ENCODE measurements at regions not wholly inside any gene's neighbourhood (a gene's known extent, or its start where the extent isn't known, plus 50 kb on each side); places are given as distances from the start of the nearest gene placed in this dataset.

DNA sequence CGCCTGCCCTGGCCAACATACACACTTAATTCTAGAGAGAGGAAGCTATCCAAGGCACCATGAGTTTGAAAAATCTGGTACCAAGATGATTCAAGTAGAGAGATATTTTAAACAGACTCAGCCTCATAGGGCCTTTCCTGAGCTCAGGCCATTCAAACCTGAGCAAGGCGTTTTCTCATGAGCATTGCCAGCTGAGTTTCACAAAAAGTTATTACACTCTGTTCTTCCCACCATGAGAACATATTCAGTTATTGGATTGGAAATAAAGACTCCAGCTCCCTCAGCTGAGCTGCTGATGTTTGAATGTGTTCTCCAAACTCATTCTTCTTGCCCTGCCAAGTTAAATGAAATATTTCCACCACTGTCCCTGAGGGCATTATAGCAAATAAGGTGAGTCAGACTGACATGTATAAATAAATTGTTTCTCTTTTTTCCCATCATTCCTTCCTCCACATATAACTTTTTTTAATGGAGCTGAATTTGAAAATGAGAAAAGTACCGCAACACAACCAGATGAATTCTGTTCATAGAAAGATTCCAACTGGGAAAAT is 429.6 kb downstream of the RAB28 start:
- H3K9ac ChIP-seq (ENCODE audit: low read depth, low read length) = no peak overlapping the region
- H3K4me3 ChIP-seq (ENCODE audit: low read length) = no peak overlapping the region
- no peaks in the 10 kb centered on the region for H3K36me3 ChIP-seq (ENCODE audit: insufficient read depth, low read length)
- 93% methylated on average over 3 of the region's 3 CpGs for WGBS
- no peak overlapping the region for H3K27ac ChIP-seq (ENCODE audit: low read depth, low read length)
- H3K27me3 ChIP-seq (ENCODE audit: insufficient read depth, low read length) = no peaks in the 10 kb centered on the region
- no peaks in the 10 kb centered on the region for H3K4me1 ChIP-seq (ENCODE audit: insufficient read depth, low read length)
- H3K9me3 ChIP-seq (ENCODE audit: insufficient read depth, low read depth, low read length) = no peaks in the 10 kb centered on the region

DNA sequence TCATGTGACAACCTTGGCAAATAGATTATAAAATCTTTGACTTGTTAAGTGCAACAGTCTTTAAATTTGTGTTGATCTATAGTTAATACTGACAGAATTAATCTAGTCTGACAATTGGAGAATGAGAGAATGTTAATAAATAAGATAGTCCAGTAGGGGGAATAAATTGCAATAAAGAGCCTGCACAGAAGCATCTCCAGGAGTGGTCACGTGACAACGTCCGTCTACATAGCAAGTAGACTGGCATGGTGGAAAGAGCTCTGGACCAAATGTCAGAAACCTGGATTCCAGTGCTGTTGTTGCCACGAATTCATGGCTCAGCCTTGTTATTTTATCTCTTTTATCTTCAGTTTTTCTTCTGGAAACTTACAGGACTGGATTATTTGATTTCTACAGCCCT is 436.5 kb downstream of the RAB28 start:
- no peak overlapping the region for H3K9ac ChIP-seq (ENCODE audit: low read depth, low read length)
- H3K27ac ChIP-seq (ENCODE audit: low read depth, low read length) = no peak overlapping the region
- 94% methylated on average over 4 of the region's 4 CpGs for WGBS
- no peaks in the 10 kb centered on the region for H3K9me3 ChIP-seq (ENCODE audit: insufficient read depth, low read depth, low read length)
- H3K27me3 ChIP-seq (ENCODE audit: insufficient read depth, low read length) = no peaks in the 10 kb centered on the region
- no peaks in the 10 kb centered on the region for H3K36me3 ChIP-seq (ENCODE audit: insufficient read depth, low read length)
- no peak overlapping the region for H3K4me3 ChIP-seq (ENCODE audit: low read length)
- no peaks in the 10 kb centered on the region for H3K4me1 ChIP-seq (ENCODE audit: insufficient read depth, low read length)

DNA sequence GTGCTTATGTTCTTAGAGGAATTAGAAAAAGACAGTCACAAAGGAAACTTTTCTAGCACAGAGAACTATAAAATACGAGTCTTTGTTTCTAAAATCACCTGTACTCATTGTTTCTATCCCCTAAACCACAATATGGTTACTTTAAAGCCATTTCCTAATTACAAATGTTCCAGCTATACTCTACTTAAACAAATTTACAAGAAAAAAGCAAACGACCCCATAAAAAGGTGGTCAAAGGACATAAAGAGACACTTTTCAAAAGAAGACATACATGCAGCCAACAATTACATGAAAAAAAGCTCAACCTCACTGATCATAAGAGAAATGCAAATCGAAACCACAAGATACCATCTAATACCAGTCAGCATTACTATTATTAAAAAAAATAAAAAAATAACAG is 447.3 kb downstream of the RAB28 start:
- 96% methylated on average over 3 of the region's 3 CpGs for WGBS
- Histone ChIP-seq H3K4me3 (ENCODE audit: low read length) (no peak overlapping the region), H3K4me1 (ENCODE audit: insufficient read depth, low read length) (no peaks in the 10 kb centered on the region), H3K9me3 (ENCODE audit: insufficient read depth, low read depth, low read length) (no peaks in the 10 kb centered on the region), H3K27ac (ENCODE audit: low read depth, low read length) (no peak overlapping the region), H3K27me3 (ENCODE audit: insufficient read depth, low read length) (no peaks in the 10 kb centered on the region), H3K9ac (ENCODE audit: low read depth, low read length) (no peak overlapping the region), H3K36me3 (ENCODE audit: insufficient read depth, low read length) (no peaks in the 10 kb centered on the region)

DNA sequence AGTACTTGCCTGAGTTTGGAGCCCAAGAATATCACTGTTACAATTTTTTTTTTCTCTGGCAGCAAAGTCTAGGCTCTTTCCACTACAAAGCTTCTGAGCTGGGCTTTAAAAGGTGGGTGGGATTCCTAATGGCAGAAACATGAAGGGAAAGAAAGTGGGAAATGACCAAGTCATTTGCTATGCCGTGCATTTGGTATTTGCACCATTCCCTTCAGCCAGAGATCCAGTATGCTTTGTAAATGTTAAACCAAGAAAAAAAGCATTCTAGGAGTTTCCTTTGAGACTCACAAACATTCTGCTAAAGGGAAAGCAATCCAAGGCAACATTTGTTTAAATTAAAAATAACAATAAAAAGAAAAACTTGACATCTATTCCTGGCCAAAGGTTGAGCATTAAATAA is 451.2 kb downstream of the RAB28 start:
- Histone ChIP-seq H3K27ac (ENCODE audit: low read depth, low read length) (no peak overlapping the region), H3K4me3 (ENCODE audit: low read length) (no peak overlapping the region), H3K27me3 (ENCODE audit: insufficient read depth, low read length) (no peaks in the 10 kb centered on the region), H3K36me3 (ENCODE audit: insufficient read depth, low read length) (no peaks in the 10 kb centered on the region), H3K9ac (ENCODE audit: low read depth, low read length) (no peak overlapping the region), H3K4me1 (ENCODE audit: insufficient read depth, low read length) (no peaks in the 10 kb centered on the region), H3K9me3 (ENCODE audit: insufficient read depth, low read depth, low read length) (no peaks in the 10 kb centered on the region)
- 86% methylated on average over 1 of the region's 1 CpG for WGBS

DNA sequence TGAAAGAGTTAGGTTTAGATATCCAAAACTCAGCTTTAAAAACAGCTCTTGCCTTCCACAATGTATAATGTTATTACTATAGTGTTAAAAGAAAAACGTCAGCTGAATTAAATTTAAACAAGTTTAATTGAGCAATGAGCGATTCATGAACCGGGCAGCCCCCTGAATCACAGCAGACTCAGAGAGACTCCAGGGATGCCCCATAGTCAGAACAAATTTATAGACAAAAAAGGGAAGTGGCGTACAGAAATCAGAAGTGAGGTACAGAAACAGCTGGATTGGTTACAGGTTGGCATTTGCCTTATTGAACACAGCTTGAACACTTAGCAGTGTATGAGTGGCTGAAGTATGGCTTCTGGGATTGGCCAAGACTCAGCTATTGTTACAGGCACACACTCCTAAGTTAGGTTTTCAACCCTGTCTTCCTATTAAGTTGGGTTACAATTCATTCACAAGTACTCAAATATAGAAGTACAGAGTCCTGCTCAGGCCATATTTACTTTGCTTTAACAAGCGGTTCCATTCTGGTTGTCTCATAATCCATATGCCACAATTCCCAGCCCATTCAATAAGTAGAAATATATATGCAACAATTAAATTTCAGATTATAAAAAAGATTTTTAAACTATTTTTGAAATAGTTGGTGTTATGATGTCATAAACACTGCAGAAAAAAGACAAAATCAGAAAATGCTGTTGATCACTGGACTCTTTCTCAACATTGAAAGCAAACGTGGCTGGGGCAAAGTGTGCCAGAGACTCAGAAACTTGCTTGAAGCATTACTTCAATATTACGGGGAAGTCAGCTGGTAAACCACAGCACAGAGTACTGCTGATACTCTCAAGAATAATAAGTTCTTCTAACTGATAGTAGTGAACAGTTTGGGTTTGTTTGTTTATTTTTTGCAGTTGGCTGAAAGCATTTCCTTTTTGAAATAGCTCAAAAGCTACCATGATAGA is 459.7 kb downstream of the RAB28 start:
- no peak overlapping the region for H3K4me3 ChIP-seq (ENCODE audit: low read length)

DNA sequence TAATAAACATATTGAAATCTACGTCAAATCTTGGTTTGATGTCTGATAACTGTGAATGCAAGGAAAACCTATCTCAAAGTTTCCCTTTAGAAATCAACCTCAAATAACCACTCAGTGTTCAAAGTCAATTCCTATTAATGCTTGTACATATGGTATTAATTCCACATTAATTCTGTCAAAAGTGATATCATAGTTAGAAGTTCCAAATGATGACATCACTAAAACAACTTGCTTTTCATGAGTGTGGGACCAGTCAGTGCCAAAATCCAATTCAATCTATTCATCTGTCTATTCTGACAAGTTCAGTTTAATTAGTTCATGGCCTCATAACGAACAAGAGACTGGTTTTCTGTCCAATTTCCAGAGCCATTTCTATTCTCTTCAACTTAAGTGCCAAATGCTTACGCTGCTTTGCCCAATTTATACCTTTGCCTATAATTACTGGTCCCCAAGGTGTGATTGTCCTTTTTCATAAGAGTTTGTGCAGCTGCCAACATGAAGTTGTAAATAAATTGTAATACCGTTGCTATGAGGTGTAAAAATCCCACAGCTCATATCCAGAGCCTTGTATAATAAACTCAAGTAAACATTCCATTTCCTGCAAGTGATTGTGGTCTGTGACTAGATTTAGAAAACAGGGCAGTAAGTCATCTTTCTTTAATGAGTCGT is 476.2 kb downstream of the RAB28 start:
- H3K4me3 ChIP-seq (ENCODE audit: low read length) = no peak overlapping the region
- H3K36me3 ChIP-seq (ENCODE audit: insufficient read depth, low read length) = no peaks in the 10 kb centered on the region
- no peak overlapping the region for H3K27ac ChIP-seq (ENCODE audit: low read depth, low read length)
- H3K9ac ChIP-seq (ENCODE audit: low read depth, low read length) = no peak overlapping the region
- WGBS = 94% methylated on average over 3 of the region's 5 CpGs
- no peaks in the 10 kb centered on the region for H3K9me3 ChIP-seq (ENCODE audit: insufficient read depth, low read depth, low read length)
- H3K4me1 ChIP-seq (ENCODE audit: insufficient read depth, low read length) = no peaks in the 10 kb centered on the region
- no peaks in the 10 kb centered on the region for H3K27me3 ChIP-seq (ENCODE audit: insufficient read depth, low read length)

More for the DNA sequence above, 459.7 kb downstream of the RAB28 start:
- no peaks in the 10 kb centered on the region for H3K9me3 ChIP-seq (ENCODE audit: insufficient read depth, low read depth, low read length)
- no peaks in the 10 kb centered on the region for H3K4me1 ChIP-seq (ENCODE audit: insufficient read depth, low read length)
- 93% methylated on average over 7 of the region's 7 CpGs for WGBS
- H3K9ac ChIP-seq (ENCODE audit: low read depth, low read length) = no peak overlapping the region
- no peaks in the 10 kb centered on the region for H3K36me3 ChIP-seq (ENCODE audit: insufficient read depth, low read length)
- H3K27ac ChIP-seq (ENCODE audit: low read depth, low read length) = no peak overlapping the region
- no peaks in the 10 kb centered on the region for H3K27me3 ChIP-seq (ENCODE audit: insufficient read depth, low read length)

DNA sequence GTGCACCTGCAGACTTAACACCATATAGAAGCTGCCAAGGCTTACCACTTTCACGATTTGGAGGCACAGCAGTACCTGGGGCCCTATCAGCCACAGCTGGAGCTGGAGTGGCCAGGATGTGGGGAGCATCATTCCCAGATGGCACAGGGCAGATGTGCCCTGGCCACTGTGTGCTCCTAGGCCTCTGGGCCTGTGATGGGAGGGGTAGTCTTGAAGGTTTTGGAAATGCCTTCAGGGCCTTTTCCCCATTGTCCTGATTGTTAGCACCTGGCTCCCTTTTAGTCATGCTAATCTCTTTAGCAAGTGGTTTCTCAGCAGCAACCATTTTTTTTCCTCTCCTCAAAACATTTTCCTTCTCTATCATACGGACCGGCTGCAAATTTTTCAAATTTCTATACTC is 490.2 kb downstream of the RAB28 start:
- H3K27ac ChIP-seq (ENCODE audit: low read depth, low read length) = no peak overlapping the region
- H3K9me3 ChIP-seq (ENCODE audit: insufficient read depth, low read depth, low read length) = peaks cover 7% of the 10 kb centered on the region; the same call in 1 of the 2 replicates
- no peaks in the 10 kb centered on the region for H3K27me3 ChIP-seq (ENCODE audit: insufficient read depth, low read length)
- H3K4me1 ChIP-seq (ENCODE audit: insufficient read depth, low read length) = peaks cover 3% of the 10 kb centered on the region; the same call in 1 of the 2 replicates
- no peaks in the 10 kb centered on the region for H3K36me3 ChIP-seq (ENCODE audit: insufficient read depth, low read length)
- WGBS = 92% methylated on average over 3 of the region's 3 CpGs
- H3K9ac ChIP-seq (ENCODE audit: low read depth, low read length) = no peak overlapping the region
- no peak overlapping the region for H3K4me3 ChIP-seq (ENCODE audit: low read length)

DNA sequence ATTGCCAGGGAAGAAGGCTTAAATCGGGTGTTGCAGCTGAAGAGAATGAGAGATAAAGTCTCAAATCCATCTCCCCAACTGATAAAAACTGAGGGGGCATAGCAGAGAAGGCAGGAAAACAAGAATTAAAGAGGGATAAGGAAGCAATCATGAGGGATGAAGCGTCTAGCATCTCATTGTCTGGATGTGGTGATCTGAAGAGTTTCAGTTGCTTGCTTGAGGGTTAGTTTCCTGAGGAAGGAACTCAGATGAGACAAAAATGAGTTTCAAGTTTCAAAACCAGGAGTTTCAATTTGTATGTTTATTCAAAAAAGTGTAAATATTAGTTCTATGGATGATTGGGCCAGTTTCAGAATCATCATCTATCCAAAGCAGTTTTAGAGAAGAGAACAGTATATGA is 496.9 kb downstream of the RAB28 start:
- Histone ChIP-seq H3K36me3 (ENCODE audit: insufficient read depth, low read length) (no peaks in the 10 kb centered on the region), H3K4me1 (ENCODE audit: insufficient read depth, low read length) (no peaks in the 10 kb centered on the region), H3K9ac (ENCODE audit: low read depth, low read length) (no peak overlapping the region), H3K27ac (ENCODE audit: low read depth, low read length) (no peak overlapping the region), H3K27me3 (ENCODE audit: insufficient read depth, low read length) (no peaks in the 10 kb centered on the region), H3K4me3 (ENCODE audit: low read length) (no peak overlapping the region), H3K9me3 (ENCODE audit: insufficient read depth, low read depth, low read length) (peaks cover 4% of the 10 kb centered on the region; the same call in 1 of the 2 replicates)
- 87% methylated on average over 2 of the region's 2 CpGs for WGBS

DNA sequence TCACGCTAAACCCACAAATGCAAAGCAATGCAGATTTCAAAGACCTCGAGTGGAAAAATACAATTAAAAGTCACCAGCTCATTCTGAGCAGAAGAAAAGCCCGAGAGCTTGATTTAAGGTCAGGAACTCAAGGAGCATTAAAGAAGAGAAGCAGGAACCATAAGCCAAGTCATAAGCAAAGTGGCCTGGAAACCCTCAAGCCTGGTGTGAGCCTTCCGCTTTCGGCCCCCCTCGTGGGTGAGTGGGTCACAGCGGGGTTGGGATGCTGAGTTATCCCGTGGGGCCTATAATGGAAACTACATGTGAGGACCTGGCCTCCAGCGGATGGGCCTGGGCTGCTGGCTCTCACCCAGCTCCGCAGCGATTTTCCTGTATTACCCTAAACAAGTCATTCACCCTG is 504.3 kb downstream of the RAB28 start:
- H3K4me3 ChIP-seq (ENCODE audit: low read length) = no peak overlapping the region
- H3K9ac ChIP-seq (ENCODE audit: low read depth, low read length) = no peak overlapping the region
- no peaks in the 10 kb centered on the region for H3K36me3 ChIP-seq (ENCODE audit: insufficient read depth, low read length)
- H3K27me3 ChIP-seq (ENCODE audit: insufficient read depth, low read length) = no peaks in the 10 kb centered on the region
- 96% methylated on average over 11 of the region's 11 CpGs for WGBS
- peaks cover 4% of the 10 kb centered on the region; the same call in 1 of the 2 replicates for H3K9me3 ChIP-seq (ENCODE audit: insufficient read depth, low read depth, low read length)
- H3K27ac ChIP-seq (ENCODE audit: low read depth, low read length) = no peak overlapping the region
- H3K4me1 ChIP-seq (ENCODE audit: insufficient read depth, low read length) = no peaks in the 10 kb centered on the region

DNA sequence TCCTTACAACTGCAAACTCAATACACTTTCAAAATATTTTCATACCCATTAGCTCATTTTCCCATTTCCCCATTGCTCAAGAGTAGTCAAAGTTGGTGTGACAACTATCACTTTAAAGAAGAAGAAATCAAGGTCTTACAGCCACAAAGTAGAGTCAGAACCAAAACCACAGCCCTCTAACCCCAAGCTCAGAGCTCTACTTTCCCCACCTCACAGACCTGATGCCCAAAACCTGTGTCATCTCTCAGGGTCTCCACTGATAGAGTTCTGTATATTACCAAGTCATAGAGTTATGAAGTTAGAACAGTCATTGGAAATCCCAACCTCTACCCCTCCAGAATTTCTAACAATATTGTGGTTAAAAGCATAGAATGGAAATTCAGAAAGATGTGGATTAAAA is 505.8 kb downstream of the RAB28 start:
- Histone ChIP-seq H3K27me3 (ENCODE audit: insufficient read depth, low read length) (no peaks in the 10 kb centered on the region), H3K9me3 (ENCODE audit: insufficient read depth, low read depth, low read length) (peaks cover 4% of the 10 kb centered on the region; the same call in 1 of the 2 replicates), H3K36me3 (ENCODE audit: insufficient read depth, low read length) (no peaks in the 10 kb centered on the region), H3K27ac (ENCODE audit: low read depth, low read length) (no peak overlapping the region), H3K9ac (ENCODE audit: low read depth, low read length) (no peak overlapping the region), H3K4me3 (ENCODE audit: low read length) (no peak overlapping the region), H3K4me1 (ENCODE audit: insufficient read depth, low read length) (no peaks in the 10 kb centered on the region)

DNA sequence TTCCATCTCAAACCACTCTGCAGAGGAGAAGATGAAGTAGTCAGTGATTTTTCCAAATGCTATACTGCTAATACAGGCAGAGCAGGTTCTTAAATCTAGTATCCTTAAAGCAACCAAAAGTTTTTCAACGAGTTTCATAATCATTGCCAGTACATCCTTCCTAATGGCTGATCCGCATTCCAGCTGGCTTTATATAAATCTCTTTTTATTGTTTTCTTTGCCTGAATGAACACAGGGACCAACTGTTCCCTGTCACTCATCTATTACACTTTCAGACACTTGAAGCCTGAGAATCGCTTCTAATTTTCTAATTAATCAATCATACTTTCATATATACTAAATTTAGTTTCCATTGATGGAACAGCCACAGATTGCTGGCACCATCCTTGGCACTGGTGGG is 508.6 kb downstream of the RAB28 start:
- H3K27ac ChIP-seq (ENCODE audit: low read depth, low read length) = no peak overlapping the region
- no peak overlapping the region for H3K9ac ChIP-seq (ENCODE audit: low read depth, low read length)
- H3K4me3 ChIP-seq (ENCODE audit: low read length) = no peak overlapping the region
- H3K4me1 ChIP-seq (ENCODE audit: insufficient read depth, low read length) = no peaks in the 10 kb centered on the region
- no peaks in the 10 kb centered on the region for H3K9me3 ChIP-seq (ENCODE audit: insufficient read depth, low read depth, low read length)
- 95% methylated on average over 3 of the region's 3 CpGs for WGBS
- no peaks in the 10 kb centered on the region for H3K27me3 ChIP-seq (ENCODE audit: insufficient read depth, low read length)
- H3K36me3 ChIP-seq (ENCODE audit: insufficient read depth, low read length) = no peaks in the 10 kb centered on the region
